ENCODE measurements at regions not wholly inside any gene's neighbourhood (a gene's known extent, or its start where the extent isn't known, plus 50 kb on each side); places are given as distances from the start of the nearest gene placed in this dataset.

DNA sequence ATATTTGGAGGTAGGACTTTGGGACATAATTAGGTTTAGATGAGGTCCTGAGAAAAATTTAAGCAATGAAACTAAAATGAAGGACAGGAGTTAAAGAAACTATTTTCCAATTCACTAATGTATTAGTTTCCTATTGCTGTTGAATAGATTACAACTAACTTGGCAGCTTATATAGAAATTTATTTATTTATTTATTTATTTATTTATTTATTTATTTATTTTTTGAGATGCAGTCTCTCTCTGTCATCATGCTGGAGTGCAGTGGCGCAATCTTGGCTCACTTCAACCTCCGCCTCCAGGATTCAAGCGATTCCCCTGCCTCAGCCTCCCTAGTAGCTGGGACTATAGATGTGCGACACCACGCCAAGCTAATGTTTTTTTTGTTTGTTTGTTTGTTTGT, 182.4 kb upstream of the ADCY2 start:
- Mint-ChIP-seq H3K36me3 (ENCODE audit: low read depth) (no peaks in the 10 kb centered on the region), H3K4me1 (ENCODE audit: low read depth) (no peaks in the 10 kb centered on the region), H3K27ac (no peak overlapping the region), H3K27me3 (ENCODE audit: low read depth) (no peaks in the 10 kb centered on the region), H3K4me3 (ENCODE audit: low read depth) (no peak overlapping the region), H3K9me3 (peaks cover 3% of the 10 kb centered on the region)
- no peak for DNase-seq (ENCODE audit: low spot score)
- intact Hi-C loops (cut with micrococcal nuclease) = no loop called here

DNA sequence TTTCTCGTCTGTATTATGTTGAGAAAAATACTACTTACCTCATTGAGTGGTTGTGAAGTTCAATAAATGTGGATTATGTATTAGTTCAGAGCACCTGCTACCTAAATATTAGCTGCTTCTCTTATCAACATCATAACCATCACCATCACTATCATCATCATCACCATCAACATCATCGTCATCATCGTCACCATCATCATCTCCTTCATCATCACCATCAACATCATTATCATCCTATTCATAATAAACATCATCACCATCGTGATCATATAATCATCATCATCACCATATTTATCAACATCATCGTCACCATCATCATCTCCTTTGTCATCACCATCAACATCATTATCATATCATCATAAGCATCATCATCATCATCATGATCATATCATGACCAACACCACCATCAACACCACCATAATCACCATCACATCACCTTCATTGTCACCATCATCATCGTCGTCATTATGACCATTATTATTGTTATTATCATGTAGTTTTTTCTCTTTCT, 181.0 kb upstream of the ADCY2 start:
- Mint-ChIP-seq H3K36me3 (ENCODE audit: low read depth) (no peaks in the 10 kb centered on the region), H3K9me3 (peaks cover 3% of the 10 kb centered on the region)

DNA sequence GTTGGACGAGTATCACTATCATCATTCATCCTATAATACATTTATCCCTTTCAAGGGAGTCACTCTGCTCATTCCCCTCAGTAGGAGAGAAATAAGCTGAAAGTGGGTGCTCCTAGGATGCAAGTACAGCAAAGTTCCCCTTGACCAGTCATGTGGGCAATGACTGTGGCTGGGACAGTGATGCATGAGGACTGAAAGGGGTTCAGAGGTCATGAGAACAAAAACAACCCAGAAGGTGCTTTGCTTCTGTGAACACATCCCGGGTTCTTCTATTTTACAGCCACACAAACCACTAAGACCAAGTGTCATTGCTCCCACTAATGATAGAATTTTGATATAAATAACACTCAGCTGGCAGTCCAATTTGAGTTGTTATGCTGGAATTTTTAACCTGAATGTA, 177.8 kb upstream of the ADCY2 start:
- H3K27ac Mint-ChIP-seq = no peak overlapping the region
- no peaks in the 10 kb centered on the region for H3K9me3 Mint-ChIP-seq
- no peaks in the 10 kb centered on the region for H3K36me3 Mint-ChIP-seq (ENCODE audit: low read depth)
- intact Hi-C loops (cut with micrococcal nuclease) = no loop called here
- no peaks in the 10 kb centered on the region for H3K4me1 Mint-ChIP-seq (ENCODE audit: low read depth)
- no peaks in the 10 kb centered on the region for H3K27me3 Mint-ChIP-seq (ENCODE audit: low read depth)
- no peak overlapping the region for H3K4me3 Mint-ChIP-seq (ENCODE audit: low read depth)
- no peak for DNase-seq (ENCODE audit: low spot score)

More for the DNA sequence above, 181.0 kb upstream of the ADCY2 start:
- intact Hi-C loops (cut with micrococcal nuclease) = no loop called here
- Mint-ChIP-seq H3K27me3 (ENCODE audit: low read depth) (no peaks in the 10 kb centered on the region), H3K4me1 (ENCODE audit: low read depth) (no peaks in the 10 kb centered on the region), H3K4me3 (ENCODE audit: low read depth) (no peak overlapping the region), H3K27ac (no peak overlapping the region)
- no peak for DNase-seq (ENCODE audit: low spot score)

DNA sequence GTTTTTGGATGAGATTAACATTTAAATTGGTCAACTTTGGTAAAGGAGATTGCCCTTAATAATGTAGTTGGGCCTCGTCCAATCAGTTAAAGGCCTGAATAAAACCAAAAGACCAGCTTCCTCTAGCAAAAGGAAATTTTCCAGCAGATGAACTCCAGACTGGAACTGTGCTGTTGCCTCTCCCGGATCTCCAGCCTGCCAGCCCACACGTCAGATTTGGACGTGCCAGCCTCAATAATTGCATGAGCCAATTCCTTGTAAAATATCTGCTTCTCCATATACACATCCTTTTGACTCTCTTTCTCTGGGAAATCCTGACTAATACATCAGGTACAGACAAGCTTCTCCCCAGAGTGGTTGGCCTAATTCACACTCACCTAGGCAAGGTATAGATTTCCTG, 175.8 kb upstream of the ADCY2 start:
- no peak for DNase-seq (ENCODE audit: low spot score)
- Mint-ChIP-seq H3K4me1 (ENCODE audit: low read depth) (no peaks in the 10 kb centered on the region), H3K27me3 (ENCODE audit: low read depth) (no peaks in the 10 kb centered on the region), H3K9me3 (no peaks in the 10 kb centered on the region), H3K4me3 (ENCODE audit: low read depth) (no peak overlapping the region), H3K36me3 (ENCODE audit: low read depth) (no peaks in the 10 kb centered on the region), H3K27ac (no peak overlapping the region)
- intact Hi-C loops (cut with micrococcal nuclease) = no loop called here

DNA sequence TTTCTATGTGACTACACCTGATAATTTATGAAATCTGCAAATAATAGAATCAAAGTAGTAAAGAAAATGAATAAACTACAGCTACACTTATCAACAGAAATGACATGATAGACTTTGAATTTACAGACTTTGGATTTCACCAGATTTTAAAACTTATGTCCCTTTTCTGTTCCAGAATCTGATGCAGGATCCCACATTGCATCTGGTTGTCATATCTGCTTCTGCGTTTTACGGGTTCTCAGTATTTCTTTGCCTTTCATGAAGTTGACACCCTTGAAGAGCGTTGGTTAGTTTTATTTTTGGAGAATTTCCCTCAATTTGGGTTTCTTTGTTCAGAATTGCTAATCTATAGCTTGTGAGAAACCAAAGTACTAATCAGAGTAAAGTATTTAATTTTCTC, 174.9 kb upstream of the ADCY2 start:
- Mint-ChIP-seq H3K27ac (no peak overlapping the region), H3K4me3 (ENCODE audit: low read depth) (no peak overlapping the region), H3K27me3 (ENCODE audit: low read depth) (no peaks in the 10 kb centered on the region), H3K4me1 (ENCODE audit: low read depth) (no peaks in the 10 kb centered on the region), H3K9me3 (no peaks in the 10 kb centered on the region), H3K36me3 (ENCODE audit: low read depth) (no peaks in the 10 kb centered on the region)
- DNase-seq (ENCODE audit: low spot score) = no peak
- intact Hi-C loops (cut with micrococcal nuclease) = no loop called here

DNA sequence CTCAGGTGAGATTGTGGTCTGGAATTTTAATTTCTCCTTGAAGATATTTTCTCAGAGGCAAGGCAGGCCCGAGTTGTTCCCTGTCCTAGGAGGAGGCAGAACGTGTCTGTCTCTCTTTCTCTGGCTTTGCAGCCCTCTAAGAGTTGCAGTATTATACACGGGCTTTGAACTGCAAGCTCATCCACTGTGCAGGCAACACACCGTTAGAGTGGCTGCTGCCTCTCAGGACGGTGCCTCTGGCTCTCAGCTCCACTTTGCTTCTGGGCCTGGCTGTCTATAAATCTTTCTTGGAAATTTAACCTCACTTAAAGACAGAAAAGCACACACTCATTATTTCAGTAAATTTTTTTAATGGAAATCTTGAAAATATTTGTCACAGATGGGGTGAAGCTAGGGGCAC, 170.1 kb upstream of the ADCY2 start:
- Mint-ChIP-seq H3K4me3 (ENCODE audit: low read depth) (no peak overlapping the region), H3K9me3 (peaks cover 12% of the 10 kb centered on the region), H3K27me3 (ENCODE audit: low read depth) (no peaks in the 10 kb centered on the region), H3K27ac (no peak overlapping the region), H3K4me1 (ENCODE audit: low read depth) (no peaks in the 10 kb centered on the region), H3K36me3 (ENCODE audit: low read depth) (no peaks in the 10 kb centered on the region)
- no peak for DNase-seq (ENCODE audit: low spot score)
- intact Hi-C loops (cut with micrococcal nuclease) = no loop called here

DNA sequence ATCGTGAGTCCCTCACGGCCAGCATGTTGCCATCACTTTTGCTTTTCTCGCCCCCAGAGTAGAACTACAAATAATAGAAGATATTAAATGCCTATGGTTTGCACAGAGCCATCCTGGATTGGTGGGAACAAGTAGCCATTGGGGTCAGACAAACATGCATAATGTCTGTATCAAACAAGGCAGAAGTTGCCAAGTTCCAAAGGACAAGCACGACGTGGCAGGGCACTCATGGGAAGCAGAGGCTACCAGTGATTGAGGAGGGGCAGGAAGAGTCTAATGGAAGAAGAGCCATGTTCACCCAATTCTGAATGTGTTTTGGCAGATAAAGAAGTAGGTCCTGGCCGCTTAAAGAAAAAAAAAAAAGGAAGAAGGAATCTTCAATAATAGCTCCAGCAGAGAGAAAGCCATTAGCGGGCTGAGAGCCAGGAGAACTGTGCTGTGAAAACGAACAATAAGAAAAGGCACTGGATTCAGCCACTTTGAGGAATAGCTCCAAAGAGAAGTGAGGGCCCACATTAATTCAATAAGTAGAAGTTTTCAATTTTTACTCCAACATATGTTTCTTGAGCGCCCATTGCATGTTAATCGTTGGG, 153.7 kb upstream of the ADCY2 start:
- intact Hi-C loops (cut with micrococcal nuclease) = no loop called here

DNA sequence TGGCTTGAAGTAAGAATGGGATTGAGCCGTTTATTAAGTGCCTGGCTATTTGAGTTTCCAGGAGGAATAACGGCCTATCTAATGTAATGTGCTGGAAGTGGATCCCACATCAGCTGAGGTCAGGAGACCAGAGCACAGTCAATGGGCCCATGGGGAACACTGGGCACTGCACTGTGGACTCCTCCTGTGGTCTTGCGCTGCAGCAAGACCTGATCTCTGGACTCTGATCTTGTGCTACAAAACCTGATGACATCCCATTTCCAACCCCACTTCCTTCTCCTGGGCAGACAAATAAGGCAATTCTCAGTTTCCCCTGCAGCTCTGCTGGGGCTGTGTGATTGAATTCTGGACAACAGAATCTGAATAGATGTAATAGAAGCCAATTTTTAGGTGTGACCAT, 151.7 kb upstream of the ADCY2 start:
- no peaks in the 10 kb centered on the region for H3K4me1 Mint-ChIP-seq (ENCODE audit: low read depth)
- DNase-seq (ENCODE audit: low spot score) = no peak
- intact Hi-C loops (cut with micrococcal nuclease) = no loop called here
- no peaks in the 10 kb centered on the region for H3K27me3 Mint-ChIP-seq (ENCODE audit: low read depth)
- H3K4me3 Mint-ChIP-seq (ENCODE audit: low read depth) = no peak overlapping the region
- H3K9me3 Mint-ChIP-seq = no peaks in the 10 kb centered on the region
- no peak overlapping the region for H3K27ac Mint-ChIP-seq
- no peaks in the 10 kb centered on the region for H3K36me3 Mint-ChIP-seq (ENCODE audit: low read depth)

More for the DNA sequence above, 153.7 kb upstream of the ADCY2 start:
- peaks cover 2% of the 10 kb centered on the region for H3K9me3 Mint-ChIP-seq
- no peak overlapping the region for H3K4me3 Mint-ChIP-seq (ENCODE audit: low read depth)
- no peaks in the 10 kb centered on the region for H3K36me3 Mint-ChIP-seq (ENCODE audit: low read depth)
- DNase-seq (ENCODE audit: low spot score) = no peak
- H3K27ac Mint-ChIP-seq = no peak overlapping the region
- no peaks in the 10 kb centered on the region for H3K4me1 Mint-ChIP-seq (ENCODE audit: low read depth)
- no peaks in the 10 kb centered on the region for H3K27me3 Mint-ChIP-seq (ENCODE audit: low read depth)

DNA sequence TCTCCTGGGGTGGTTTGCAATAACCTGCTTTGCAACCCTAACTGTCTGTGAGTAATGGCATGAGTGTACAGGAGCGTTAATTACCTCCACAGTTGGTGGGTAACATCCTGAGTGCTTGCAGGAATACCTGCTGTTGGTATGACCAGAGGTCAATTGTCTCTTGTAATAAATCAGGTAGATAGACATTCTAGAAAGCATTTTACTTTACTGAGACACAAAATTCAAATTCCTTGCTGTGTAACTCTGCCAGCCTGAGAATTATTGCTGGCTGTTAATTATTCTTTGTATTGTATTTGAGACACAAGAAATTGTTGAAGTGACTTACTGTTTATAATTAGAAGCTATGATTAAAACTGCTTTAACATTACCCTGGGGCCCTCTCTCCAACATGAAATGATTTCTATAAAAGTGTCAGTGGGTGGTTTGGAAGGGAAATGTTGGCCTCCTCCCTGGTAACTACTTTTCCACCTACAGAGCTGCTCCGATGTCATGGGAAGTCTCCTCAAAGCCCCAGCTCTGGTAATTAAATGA, 150.8 kb upstream of the ADCY2 start:
- no peaks in the 10 kb centered on the region for H3K27me3 Mint-ChIP-seq (ENCODE audit: low read depth)
- H3K9me3 Mint-ChIP-seq = no peaks in the 10 kb centered on the region
- intact Hi-C loops (cut with micrococcal nuclease) = no loop called here
- no peak for DNase-seq (ENCODE audit: low spot score)
- H3K36me3 Mint-ChIP-seq (ENCODE audit: low read depth) = no peaks in the 10 kb centered on the region
- H3K4me1 Mint-ChIP-seq (ENCODE audit: low read depth) = no peaks in the 10 kb centered on the region
- H3K4me3 Mint-ChIP-seq (ENCODE audit: low read depth) = no peak overlapping the region
- no peak overlapping the region for H3K27ac Mint-ChIP-seq

DNA sequence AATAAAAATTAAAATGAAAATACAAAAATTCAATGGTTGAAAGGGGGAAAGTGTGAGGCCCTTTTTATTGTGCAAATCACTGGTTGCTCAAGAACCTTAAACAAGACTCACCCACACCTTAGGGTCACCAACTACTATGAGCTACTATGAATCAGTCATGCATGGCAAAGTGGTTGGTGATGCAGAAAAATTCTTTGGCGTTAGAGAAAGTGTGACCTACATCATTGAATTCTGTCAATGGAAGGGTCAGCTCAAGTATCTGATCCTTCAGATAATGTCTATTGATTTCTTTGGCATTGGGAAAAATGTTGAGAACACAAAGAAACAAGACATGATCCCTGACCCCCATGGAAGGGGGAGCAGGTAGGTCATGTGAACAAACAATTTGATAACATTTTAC, 149.7 kb upstream of the ADCY2 start:
- Mint-ChIP-seq H3K27ac (no peak overlapping the region), H3K36me3 (ENCODE audit: low read depth) (no peaks in the 10 kb centered on the region), H3K27me3 (ENCODE audit: low read depth) (no peaks in the 10 kb centered on the region), H3K9me3 (no peaks in the 10 kb centered on the region), H3K4me1 (ENCODE audit: low read depth) (no peaks in the 10 kb centered on the region), H3K4me3 (ENCODE audit: low read depth) (no peak overlapping the region)
- DNase-seq (ENCODE audit: low spot score) = no peak
- intact Hi-C loops (cut with micrococcal nuclease) = no loop called here

DNA sequence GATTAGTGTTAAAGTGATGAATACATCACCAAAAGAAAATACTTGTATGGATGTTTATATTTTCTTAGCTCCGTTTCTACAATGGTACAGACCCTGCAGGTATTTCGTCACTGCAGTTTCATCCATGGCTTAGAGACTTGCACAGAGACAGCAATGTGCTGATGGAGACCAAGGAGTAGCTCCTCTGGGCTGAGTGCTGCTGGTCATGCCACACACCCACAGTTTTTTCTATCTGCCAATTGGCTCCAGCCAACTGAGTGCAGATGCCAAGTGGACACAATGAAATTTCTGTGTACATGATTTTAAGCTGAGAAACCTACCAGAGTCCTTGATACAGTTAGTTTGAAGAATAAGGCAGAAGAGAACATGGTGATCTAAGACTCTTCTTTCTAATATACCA, 145.9 kb upstream of the ADCY2 start:
- Mint-ChIP-seq H3K36me3 (ENCODE audit: low read depth) (no peaks in the 10 kb centered on the region), H3K4me1 (ENCODE audit: low read depth) (no peaks in the 10 kb centered on the region), H3K27me3 (ENCODE audit: low read depth) (no peaks in the 10 kb centered on the region), H3K9me3 (no peaks in the 10 kb centered on the region), H3K27ac (no peak overlapping the region), H3K4me3 (ENCODE audit: low read depth) (no peak overlapping the region)
- intact Hi-C loops (cut with micrococcal nuclease) = no loop called here
- DNase-seq (ENCODE audit: low spot score) = no peak

DNA sequence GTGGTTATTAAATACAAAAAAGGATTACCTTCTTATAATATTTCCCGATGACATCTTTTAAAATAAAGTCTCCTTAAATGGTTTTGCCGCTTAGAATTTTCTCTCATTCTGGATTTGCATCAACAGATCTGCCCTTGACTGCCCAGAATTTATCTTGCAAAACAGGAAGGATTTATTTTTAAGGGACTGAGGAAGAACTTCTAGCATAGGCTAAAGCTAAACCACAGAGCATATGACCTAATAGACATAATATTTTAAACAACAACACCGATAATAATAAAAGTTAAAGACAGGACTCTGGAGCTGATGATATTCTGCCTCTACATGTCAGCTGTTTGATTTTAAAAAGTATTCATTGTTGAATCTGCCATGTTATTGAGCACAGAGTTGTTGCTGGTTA, 145.3 kb upstream of the ADCY2 start:
- no peak overlapping the region for H3K27ac Mint-ChIP-seq
- H3K4me1 Mint-ChIP-seq (ENCODE audit: low read depth) = no peaks in the 10 kb centered on the region
- DNase-seq (ENCODE audit: low spot score) = no peak
- no peaks in the 10 kb centered on the region for H3K36me3 Mint-ChIP-seq (ENCODE audit: low read depth)
- H3K9me3 Mint-ChIP-seq = no peaks in the 10 kb centered on the region
- intact Hi-C loops (cut with micrococcal nuclease) = no loop called here
- H3K4me3 Mint-ChIP-seq (ENCODE audit: low read depth) = no peak overlapping the region
- no peaks in the 10 kb centered on the region for H3K27me3 Mint-ChIP-seq (ENCODE audit: low read depth)

DNA sequence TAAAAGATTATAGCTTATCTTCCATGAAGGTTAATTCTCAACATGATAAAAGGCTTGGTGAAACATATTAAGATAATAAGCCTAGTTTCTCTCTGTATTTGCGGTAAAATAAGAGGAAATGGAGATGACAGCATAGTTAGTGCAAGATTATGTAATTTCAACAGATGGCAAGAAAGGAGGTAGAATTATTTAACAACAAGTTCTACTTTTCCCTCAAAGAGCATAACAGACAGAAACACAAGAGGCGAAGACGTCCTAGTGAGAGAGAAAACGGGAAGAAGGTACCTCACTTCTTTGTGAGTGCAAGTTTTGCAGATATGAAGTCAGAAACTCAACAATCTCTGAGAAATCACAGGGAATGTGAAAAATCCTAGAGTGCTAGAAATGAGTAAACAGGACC, 144.8 kb upstream of the ADCY2 start:
- intact Hi-C loops (cut with micrococcal nuclease) = no loop called here
- H3K9me3 Mint-ChIP-seq = no peaks in the 10 kb centered on the region
- H3K36me3 Mint-ChIP-seq (ENCODE audit: low read depth) = no peaks in the 10 kb centered on the region

DNA sequence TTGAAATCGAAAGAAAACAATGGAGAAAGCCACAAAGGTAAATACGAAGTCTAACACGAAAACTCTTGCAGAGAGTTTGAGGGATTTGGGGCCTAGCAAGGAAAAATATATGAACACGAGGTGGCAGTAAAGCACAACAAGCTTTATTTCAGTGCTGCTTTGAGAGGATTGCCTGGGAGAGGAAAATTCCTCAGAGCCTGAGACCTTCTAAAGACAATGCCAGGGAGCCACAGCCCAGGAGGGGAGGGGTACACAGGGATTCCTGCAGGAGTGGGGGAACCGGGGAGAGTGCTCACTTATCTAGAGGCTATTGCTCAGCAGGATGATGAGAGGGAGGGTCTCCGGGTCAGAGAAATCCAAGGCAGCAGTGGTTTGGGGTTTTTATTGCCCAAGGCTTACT, 134.9 kb upstream of the ADCY2 start:
- intact Hi-C loops (cut with micrococcal nuclease) = no loop called here
- Mint-ChIP-seq H3K27ac (no peak overlapping the region), H3K36me3 (ENCODE audit: low read depth) (no peaks in the 10 kb centered on the region), H3K9me3 (no peaks in the 10 kb centered on the region), H3K4me1 (ENCODE audit: low read depth) (no peaks in the 10 kb centered on the region), H3K27me3 (ENCODE audit: low read depth) (no peaks in the 10 kb centered on the region), H3K4me3 (ENCODE audit: low read depth) (no peak overlapping the region)
- DNase-seq (ENCODE audit: low spot score) = no peak

More for the DNA sequence above, 144.8 kb upstream of the ADCY2 start:
- DNase-seq (ENCODE audit: low spot score) = no peak
- no peaks in the 10 kb centered on the region for H3K27me3 Mint-ChIP-seq (ENCODE audit: low read depth)
- H3K27ac Mint-ChIP-seq = no peak overlapping the region
- H3K4me3 Mint-ChIP-seq (ENCODE audit: low read depth) = no peak overlapping the region
- H3K4me1 Mint-ChIP-seq (ENCODE audit: low read depth) = no peaks in the 10 kb centered on the region
